Naive thymus-derived CD4-positive, alpha-beta T cell (primary cell): ENCODE measurements at regions not wholly inside any gene's neighbourhood (a gene's known extent, or its start where the extent isn't known, plus 50 kb on each side); places are given as distances from the start of the nearest gene placed in this dataset.

Source experiments
- ATAC-seq: fragments of 150-1000 bp; cut with Tn5 transposase; 2 replicates; pipeline ENCODE4 v1.10.0; 2021; ENCODE audit warnings: mild to moderate bottlenecking, moderate library complexity
- CTCF ChIA-PET: fragments of 350-600 bp; sonication (Branson Sonifier 250); formaldehyde crosslinking; loops from one replicate; lab custom pipeline; 2021; ENCODE audit warnings: antibody characterized with exemption; lab: Charles Lee
- POLR2A ChIA-PET: fragments of 350-600 bp; sonication (Branson Sonifier 250); formaldehyde crosslinking; loops from one replicate; lab custom pipeline; 2021; ENCODE audit warnings: antibody characterized with exemption, inconsistent platforms; lab: Charles Lee
- DNase-seq, 9 donors: peaks; one replicate each; pipeline versions ENCODE4 v3.0.0 to v3.0.0-alpha.2; 2020 to 2022; ENCODE audit warnings: mixed read lengths in 1 of 9
- H3K27ac ChIP-seq: one replicate; pipeline ENCODE4 v1.7.0; 2013; ENCODE audit warnings: mild to moderate bottlenecking, low read depth, low read length, moderate library complexity
- H3K27me3 ChIP-seq, 2 donors: one replicate each; pipeline ENCODE4 v1.7.0; 2013; ENCODE audit warnings: low read length in 2 of 2, mild to moderate bottlenecking in 2 of 2, moderate library complexity in 2 of 2; ENCODE audit not compliant: control insufficient read depth in 2 of 2, insufficient read depth in 2 of 2
- H3K36me3 ChIP-seq, 3 experiments: 1 replicate in 2 of 3; 2 replicates in 1 of 3; pipeline ENCODE4 v1.7.0; 2013; ENCODE audit warnings: low read length in 3 of 3, mild to moderate bottlenecking in 3 of 3, moderate library complexity in 1 of 3; ENCODE audit not compliant: insufficient read depth in 3 of 3, control insufficient read depth in 2 of 3
- H3K4me1 ChIP-seq, 2 donors: one replicate each; pipeline ENCODE4 v1.7.0; 2013; ENCODE audit warnings: low read length in 2 of 2, mild to moderate bottlenecking in 2 of 2, moderate library complexity in 1 of 2; ENCODE audit not compliant: control insufficient read depth in 2 of 2, insufficient read depth in 2 of 2
- H3K4me3 ChIP-seq: 2 replicates; pipeline ENCODE4 v1.7.0; 2013; ENCODE audit warnings: mild to moderate bottlenecking, low read length
- H3K9me3 ChIP-seq, 3 experiments: 1 replicate in 2 of 3; 2 replicates in 1 of 3; pipeline ENCODE4 v1.7.0; 2013; ENCODE audit warnings: low read length in 3 of 3; ENCODE audit not compliant: control insufficient read depth in 2 of 3
- H3K27ac Mint-ChIP-seq, 9 donors: one replicate each; pipeline ENCODE4 v1.8.0; 2020 to 2022; ENCODE audit warnings: mixed read lengths in 9 of 9, mild to moderate bottlenecking in 8 of 9, moderate library complexity in 5 of 9, inconsistent platforms in 2 of 9
- H3K27me3 Mint-ChIP-seq, 5 donors: one replicate each; pipeline ENCODE4 v1.8.0; 2021 to 2022; ENCODE audit warnings: mixed read lengths in 5 of 5, mild to moderate bottlenecking in 1 of 5
- H3K36me3 Mint-ChIP-seq, 5 donors: one replicate each; pipeline ENCODE4 v1.8.0; 2020 to 2022; ENCODE audit warnings: mixed read lengths in 5 of 5, mild to moderate bottlenecking in 3 of 5, inconsistent platforms in 1 of 5
- H3K4me1 Mint-ChIP-seq, 7 donors: one replicate each; pipeline ENCODE4 v1.8.0; 2020 to 2022; ENCODE audit warnings: mixed read lengths in 7 of 7, mild to moderate bottlenecking in 3 of 7, inconsistent platforms in 1 of 7
- H3K4me3 Mint-ChIP-seq, 10 donors: one replicate each; pipeline ENCODE4 v1.8.0; 2020 to 2022; ENCODE audit warnings: mild to moderate bottlenecking in 10 of 10, mixed read lengths in 10 of 10, moderate library complexity in 6 of 10, inconsistent platforms in 2 of 10
- H3K9me3 Mint-ChIP-seq, 11 donors: one replicate each; pipeline ENCODE4 v1.8.0; 2020 to 2022; ENCODE audit warnings: mixed read lengths in 11 of 11, mild to moderate bottlenecking in 4 of 11, inconsistent platforms in 1 of 11, moderate library complexity in 1 of 11
- intact Hi-C, 2 donors: fragments of 100-400 bp; cut with micrococcal nuclease; formaldehyde crosslinking; loops; one replicate each; pipeline ENCODE4 v1.15.1; 2023

- Histone ChIP-seq H3K9me3 (no peaks in the 10 kb centered on the region), H3K4me3 (no peak overlapping the region), H3K36me3 (no peaks in the 10 kb centered on the region), H3K4me1 (no peaks in the 10 kb centered on the region), H3K27ac (no peak overlapping the region), H3K27me3 (no peaks in the 10 kb centered on the region)
- DNase-seq (no peak), ATAC-seq (no peak)
- intact Hi-C loops: no loop called here
- no peaks in the 10 kb centered on the region for H3K36me3 Mint-ChIP-seq
- no peak overlapping the region for H3K27ac Mint-ChIP-seq
- peaks cover 0 to 9% (median 6%) of the 10 kb centered on the region in 5 donors for H3K27me3 Mint-ChIP-seq
- no peaks in the 10 kb centered on the region for H3K9me3 Mint-ChIP-seq
- H3K4me3 Mint-ChIP-seq: no peak overlapping the region
- ChIA-PET CTCF (no interaction called here), POLR2A (no interaction called here)
- H3K4me1 Mint-ChIP-seq: peaks cover 0 to 2% (median 0%) of the 10 kb centered on the region in 7 donors
Observed at GRCh38 chrX:68995386-68995779, 166.6 kb downstream of the EFNB1 start.

- H3K36me3 Mint-ChIP-seq: no peaks in the 10 kb centered on the region
- no peak overlapping the region for H3K27ac Mint-ChIP-seq
- Histone ChIP-seq H3K4me1 (no peaks in the 10 kb centered on the region), H3K4me3 (no peak overlapping the region), H3K27me3 (no peaks in the 10 kb centered on the region), H3K9me3 (no peaks in the 10 kb centered on the region), H3K36me3 (no peaks in the 10 kb centered on the region), H3K27ac (no peak overlapping the region)
- no peak overlapping the region for H3K4me3 Mint-ChIP-seq
- ATAC-seq (no peak), DNase-seq (no peak)
- peaks cover 0 to 9% (median 6%) of the 10 kb centered on the region in 5 donors for H3K27me3 Mint-ChIP-seq
- H3K4me1 Mint-ChIP-seq: peaks cover 0 to 2% (median 0%) of the 10 kb centered on the region in 7 donors
- ChIA-PET CTCF (no interaction called here), POLR2A (no interaction called here)
- H3K9me3 Mint-ChIP-seq: no peaks in the 10 kb centered on the region
- intact Hi-C loops: no loop called here
Observed at GRCh38 chrX:68994891-68995255, 166.1 kb downstream of the EFNB1 start.

- Mint-ChIP-seq H3K27me3 (peaks cover 0 to 9% (median 6%) of the 10 kb centered on the region in 5 donors), H3K4me1 (peaks cover 0 to 2% (median 0%) of the 10 kb centered on the region in 7 donors), H3K4me3 (no peak overlapping the region), H3K9me3 (no peaks in the 10 kb centered on the region), H3K36me3 (no peaks in the 10 kb centered on the region), H3K27ac (no peak overlapping the region)
- CTCF ChIA-PET: no interaction called here
- intact Hi-C loops: no loop called here
- no peak overlapping the region for H3K27ac ChIP-seq
- no peak for DNase-seq
- H3K27me3 ChIP-seq: no peaks in the 10 kb centered on the region
- H3K36me3 ChIP-seq: no peaks in the 10 kb centered on the region
- POLR2A ChIA-PET: no interaction called here
- no peaks in the 10 kb centered on the region for H3K4me1 ChIP-seq
- no peak overlapping the region for H3K4me3 ChIP-seq
- ATAC-seq: peak; percentile 55
- H3K9me3 ChIP-seq: no peaks in the 10 kb centered on the region
Observed at GRCh38 chrX:68994135-68994890, 165.5 kb downstream of the EFNB1 start.

GRCh38 chrX:68992821-68993397 is 164.1 kb downstream of the EFNB1 start:
- Mint-ChIP-seq H3K4me3 (no peak overlapping the region), H3K4me1 (peaks cover 0 to 2% (median 0%) of the 10 kb centered on the region in 7 donors), H3K9me3 (no peaks in the 10 kb centered on the region), H3K27me3 (peaks cover 0 to 9% (median 6%) of the 10 kb centered on the region in 5 donors), H3K36me3 (no peaks in the 10 kb centered on the region), H3K27ac (no peak overlapping the region)
- no peak overlapping the region for H3K4me3 ChIP-seq
- no peak overlapping the region for H3K27ac ChIP-seq
- ATAC-seq: no peak
- H3K9me3 ChIP-seq: no peaks in the 10 kb centered on the region
- CTCF ChIA-PET: no interaction called here
- no peaks in the 10 kb centered on the region for H3K4me1 ChIP-seq
- H3K27me3 ChIP-seq: no peaks in the 10 kb centered on the region
- POLR2A ChIA-PET: no interaction called here
- no peak for DNase-seq
- intact Hi-C loops: no loop called here
- H3K36me3 ChIP-seq: no peaks in the 10 kb centered on the region

- Histone ChIP-seq H3K9me3 (no peaks in the 10 kb centered on the region), H3K4me1 (no peaks in the 10 kb centered on the region), H3K27me3 (no peaks in the 10 kb centered on the region), H3K27ac (no peak overlapping the region), H3K36me3 (no peaks in the 10 kb centered on the region), H3K4me3 (no peak overlapping the region)
- Mint-ChIP-seq H3K4me3 (no peak overlapping the region), H3K27me3 (peaks cover 0 to 9% (median 0%) of the 10 kb centered on the region in 5 donors), H3K27ac (no peak overlapping the region), H3K36me3 (no peaks in the 10 kb centered on the region), H3K9me3 (no peaks in the 10 kb centered on the region), H3K4me1 (peaks cover 0 to 2% (median 0%) of the 10 kb centered on the region in 7 donors)
- intact Hi-C loops: no loop called here
- ATAC-seq (no peak), DNase-seq (no peak)
- ChIA-PET POLR2A (no interaction called here), CTCF (no interaction called here)
Observed at GRCh38 chrX:68991691-68992345, 163.0 kb downstream of the EFNB1 start.

DNA sequence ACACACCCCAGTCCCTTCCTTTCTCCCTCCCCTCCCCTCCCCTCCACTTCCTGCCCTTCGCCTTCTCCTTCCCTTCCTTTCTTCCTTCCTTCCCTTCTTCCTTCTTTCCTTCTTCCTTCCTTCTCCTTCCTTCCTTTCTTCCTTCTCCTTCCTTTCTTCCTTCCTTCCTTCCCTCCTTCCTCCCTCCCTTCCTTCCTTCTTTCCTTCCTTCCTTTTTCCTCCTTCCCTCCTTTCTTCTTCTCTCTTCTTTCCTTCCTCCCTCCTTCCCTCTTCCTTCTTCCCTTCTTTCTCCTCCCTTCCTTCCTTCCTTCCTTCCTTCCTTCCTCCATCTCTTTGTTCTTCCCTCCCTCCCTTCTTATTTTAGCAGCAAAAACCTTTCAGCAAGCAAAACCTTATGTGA is 162.1 kb downstream of the EFNB1 start:
- no peak overlapping the region for H3K27ac ChIP-seq
- no peaks in the 10 kb centered on the region for H3K4me1 ChIP-seq
- Mint-ChIP-seq H3K36me3 (no peaks in the 10 kb centered on the region), H3K4me1 (peaks cover 0 to 2% (median 0%) of the 10 kb centered on the region in 7 donors), H3K27me3 (peaks cover 0 to 8% (median 0%) of the 10 kb centered on the region in 5 donors), H3K9me3 (no peaks in the 10 kb centered on the region), H3K4me3 (no peak overlapping the region), H3K27ac (no peak overlapping the region)
- DNase-seq (no peak), ATAC-seq (no peak)
- intact Hi-C loops: no loop called here
- no peaks in the 10 kb centered on the region for H3K9me3 ChIP-seq
- H3K4me3 ChIP-seq: no peak overlapping the region
- POLR2A ChIA-PET: interaction anchor here (0.5 kb wide), 1 partner anchor 159 kb away, joined by 3 read pairs; no protein-coding TSS in a partner anchor
- CTCF ChIA-PET: no interaction called here
- H3K27me3 ChIP-seq: no peaks in the 10 kb centered on the region
- no peaks in the 10 kb centered on the region for H3K36me3 ChIP-seq
